Skin of body (tissue), 1 donor: ENCODE measurements at regions not wholly inside any gene's neighbourhood (a gene's known extent, or its start where the extent isn't known, plus 50 kb on each side); places are given as distances from the start of the nearest gene placed in this dataset.
A peak's percentile ranks its signal among the peaks of the same experiment; 100 is the strongest.
"Not testable (repeated sequence)": the region's sequence is repeated elsewhere in the genome, so short reads cannot be mapped to it uniquely, and the experiment has no call there.

Experiments
- DNase-seq: peaks from one replicate; lab custom pipeline; 2025; lab: John Stamatoyannopoulos, UW

DNA sequence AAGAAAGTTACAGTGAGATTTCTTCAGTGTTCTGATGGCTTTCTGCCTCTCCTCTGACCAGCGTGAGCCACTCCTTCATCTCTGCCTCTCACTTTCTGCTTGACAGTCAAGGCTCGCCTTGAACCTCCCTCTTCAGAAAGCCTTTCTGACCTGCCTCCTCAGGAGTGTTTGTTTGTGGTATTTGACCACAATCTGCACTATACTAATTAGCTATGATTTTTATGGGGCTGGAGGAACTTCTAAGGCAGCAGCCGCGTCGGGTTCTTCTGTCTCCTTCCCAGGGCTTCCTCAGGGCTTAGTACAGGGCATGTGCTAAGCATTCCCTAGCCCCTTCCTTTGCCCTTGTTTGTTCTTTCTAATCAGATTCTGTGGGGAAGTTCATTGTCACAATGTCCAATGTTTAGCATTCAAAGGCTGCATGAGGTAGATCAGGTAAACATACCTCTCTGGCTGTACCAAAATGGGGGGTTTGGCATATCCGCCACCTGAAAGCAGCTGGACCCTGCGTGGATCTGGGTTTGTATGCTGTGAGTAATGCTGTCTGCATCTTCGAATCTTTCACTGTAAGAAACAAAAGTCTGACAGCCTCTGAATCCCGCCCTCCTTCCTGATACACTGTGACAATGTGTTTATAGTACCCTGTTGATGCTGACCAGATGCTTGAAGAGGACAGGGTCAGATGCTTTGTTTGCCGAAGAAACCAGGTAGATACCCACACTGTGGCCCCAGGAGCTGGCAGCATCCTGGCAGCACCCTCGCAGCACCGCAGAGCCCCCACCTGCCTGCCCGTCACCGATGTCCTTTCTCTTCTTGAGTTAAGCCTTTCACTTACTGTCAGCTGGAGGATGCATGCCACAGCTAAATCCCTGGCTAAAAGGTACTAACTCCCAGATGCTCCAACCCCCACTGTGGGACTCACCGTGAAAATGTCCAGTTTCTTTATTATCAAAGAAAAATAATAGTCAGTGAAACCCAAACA, 260.8 kb upstream of the HDAC4 start:
- DNase-seq, result no peak

DNA sequence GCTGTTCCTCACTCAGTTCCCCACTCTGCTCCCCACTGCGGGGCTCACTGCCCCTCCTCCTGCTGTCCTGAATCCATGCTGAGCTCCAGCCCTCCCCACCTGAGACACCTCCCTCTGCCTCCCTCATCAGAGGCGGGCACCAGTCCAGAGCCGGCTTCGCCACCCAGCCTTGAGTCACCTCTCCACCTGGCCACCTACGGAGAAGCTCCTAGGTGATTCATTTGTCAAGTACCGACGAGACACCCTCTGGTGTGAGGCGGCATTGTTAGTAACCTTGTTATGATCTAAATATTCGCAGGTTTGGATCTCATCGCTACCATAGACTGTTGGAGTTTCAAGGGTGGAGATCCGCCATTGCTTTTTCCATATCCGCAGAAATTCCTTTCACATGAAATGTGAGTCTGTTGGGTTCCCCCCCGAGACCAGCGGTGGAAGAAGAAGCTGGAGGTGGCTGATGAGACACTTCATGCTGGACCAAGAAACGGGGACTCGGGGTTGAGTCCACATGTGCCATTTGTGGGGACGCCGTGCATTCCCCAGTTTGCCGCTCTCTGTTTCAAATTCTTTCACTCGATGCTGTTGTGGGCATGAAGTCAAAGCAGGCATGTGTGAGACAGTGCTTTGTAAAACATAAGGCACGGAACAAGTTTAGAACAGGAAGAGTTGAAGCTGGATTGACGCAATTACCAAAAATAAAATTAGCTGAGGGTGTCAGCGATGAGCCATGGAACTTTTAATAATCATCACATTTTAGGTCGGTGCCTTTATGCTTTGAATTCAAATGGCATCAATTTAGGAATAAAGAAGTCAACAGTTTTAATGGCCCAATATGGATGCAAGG, 259.8 kb upstream of the HDAC4 start:
- peak; percentile 81 for DNase-seq

DNA sequence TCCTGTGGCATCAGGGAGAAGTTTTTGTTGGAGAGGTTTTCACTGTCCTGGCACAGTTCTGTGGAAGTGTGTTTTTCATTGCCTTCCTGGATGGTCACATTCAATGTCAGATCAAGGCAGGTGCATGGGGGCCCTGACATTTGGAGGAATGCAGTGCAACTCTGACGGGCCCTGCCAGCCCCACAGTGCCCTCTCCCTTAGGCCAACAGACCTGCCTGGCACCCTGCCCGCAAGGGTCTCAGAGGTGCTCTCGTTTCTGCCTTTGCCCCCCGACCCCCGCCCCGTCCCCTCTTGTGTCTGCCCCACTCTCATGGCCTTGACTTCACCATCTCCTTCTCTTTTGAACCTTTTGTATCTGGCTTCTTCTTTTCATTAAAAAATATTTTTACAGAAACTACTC, 257.2 kb upstream of the HDAC4 start:
- no peak for DNase-seq

DNA sequence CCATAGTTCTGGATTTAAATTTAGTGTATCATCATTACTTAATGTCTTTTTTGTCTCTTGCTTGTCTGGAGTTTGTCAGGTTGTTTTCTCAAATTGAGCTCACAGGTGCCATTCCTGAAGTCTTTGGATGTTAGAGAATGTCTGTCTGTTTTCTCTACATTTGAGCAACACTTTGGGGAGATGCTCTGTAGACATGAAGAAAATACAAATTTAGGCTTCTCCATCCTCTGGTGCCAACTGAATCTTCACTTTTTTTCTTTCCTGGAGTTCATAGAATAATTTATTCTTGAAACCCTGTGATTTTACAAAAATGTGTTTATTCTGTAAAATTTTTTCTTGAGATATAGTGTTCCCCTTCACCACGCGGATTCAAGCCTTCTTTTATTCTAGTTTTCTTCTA, 256.4 kb upstream of the HDAC4 start:
- no peak for DNase-seq

DNA sequence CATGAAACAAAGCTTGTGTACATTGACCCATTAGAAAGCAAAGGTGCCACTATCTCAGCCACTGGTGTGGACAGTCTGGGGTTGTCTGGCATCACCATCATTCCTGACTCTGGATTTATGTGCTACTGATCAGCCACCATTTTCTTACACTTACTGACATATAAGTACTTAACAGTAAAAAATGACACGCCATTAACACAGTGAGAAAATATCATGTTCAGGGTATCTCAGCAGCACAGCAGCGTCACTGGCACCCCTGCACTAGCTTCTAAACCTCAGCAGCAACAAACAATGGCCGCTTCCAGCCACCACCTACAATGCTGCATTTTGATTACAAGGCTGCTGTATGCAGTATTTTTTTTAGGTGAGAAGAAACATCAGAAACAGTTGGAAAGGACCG, 253.4 kb upstream of the HDAC4 start:
- no peak for DNase-seq

DNA sequence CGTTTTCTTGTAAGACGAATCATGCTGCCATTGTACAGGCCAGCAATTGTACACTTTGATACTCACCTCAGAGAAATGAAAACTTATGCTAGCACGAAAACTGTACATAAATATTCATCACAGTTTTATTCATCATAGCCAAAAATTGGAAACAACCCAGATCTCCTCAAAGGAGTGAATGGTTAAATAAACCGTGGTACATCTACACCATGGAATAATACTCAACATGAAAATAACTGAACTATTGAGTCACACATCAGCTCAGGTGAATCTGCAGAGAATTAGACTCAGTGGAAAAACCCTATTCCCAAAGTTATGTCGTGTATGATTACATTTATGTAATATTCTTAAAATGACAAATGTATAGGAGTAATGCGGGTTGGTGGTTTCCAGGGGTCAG, 251.0 kb upstream of the HDAC4 start:
- DNase-seq, result no peak

DNA sequence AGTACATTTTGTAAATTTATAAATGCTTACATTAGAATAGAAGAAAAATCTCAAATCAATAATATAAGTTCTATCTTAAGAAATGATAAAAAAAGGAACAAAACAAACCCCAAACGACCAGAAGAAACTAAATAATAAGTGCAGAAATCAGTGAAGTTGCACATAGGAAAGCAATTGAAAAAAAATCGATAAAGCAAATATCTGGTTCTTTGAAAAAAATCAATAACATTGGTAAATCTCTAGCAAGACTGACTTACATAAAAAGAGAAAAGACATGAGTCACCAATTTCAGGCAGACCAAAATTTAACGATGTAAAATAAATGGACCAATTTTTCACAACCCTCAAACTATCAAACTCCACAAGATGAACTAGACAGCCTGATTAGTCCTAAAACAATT, 249.9 kb upstream of the HDAC4 start:
- no peak for DNase-seq

DNA sequence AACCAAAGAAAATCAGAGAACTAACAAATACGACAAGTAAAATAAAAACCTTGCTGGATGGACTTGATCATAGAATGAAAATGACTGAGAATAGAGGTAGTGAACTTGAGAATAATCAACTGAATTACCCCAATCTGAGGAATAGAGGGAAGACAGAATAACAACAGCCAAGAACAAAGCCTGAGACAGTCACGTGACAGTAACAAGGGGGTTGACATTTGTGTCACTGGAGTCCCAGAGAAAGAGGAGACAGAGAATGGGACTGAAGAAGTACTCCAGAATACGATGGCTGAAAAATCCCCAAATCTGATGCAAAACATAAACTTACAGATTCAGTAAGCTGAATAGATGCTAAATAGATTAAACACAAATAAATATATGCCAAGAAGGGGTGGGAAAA, 248.5 kb upstream of the HDAC4 start:
- no peak for DNase-seq

DNA sequence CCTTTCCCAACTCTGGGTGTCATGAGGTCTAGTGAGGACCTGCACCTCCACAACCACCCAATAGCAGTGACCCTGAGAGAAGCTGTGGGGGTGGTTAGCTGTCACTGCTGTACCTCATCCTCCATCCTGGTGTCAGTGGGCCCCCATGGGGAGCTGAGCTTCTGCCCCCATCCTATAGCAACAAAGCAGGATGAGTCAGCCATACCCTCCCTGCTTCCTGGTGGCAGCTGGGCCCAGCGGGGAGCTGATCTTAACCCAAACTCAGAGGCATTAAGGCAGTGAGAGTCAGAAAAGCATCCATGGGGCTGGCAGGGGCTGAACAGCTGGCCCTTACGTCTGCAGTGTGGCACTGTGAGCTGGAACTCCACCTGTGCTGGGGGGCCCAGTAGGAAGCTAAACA, 247.8 kb upstream of the HDAC4 start:
- DNase-seq, result no peak

DNA sequence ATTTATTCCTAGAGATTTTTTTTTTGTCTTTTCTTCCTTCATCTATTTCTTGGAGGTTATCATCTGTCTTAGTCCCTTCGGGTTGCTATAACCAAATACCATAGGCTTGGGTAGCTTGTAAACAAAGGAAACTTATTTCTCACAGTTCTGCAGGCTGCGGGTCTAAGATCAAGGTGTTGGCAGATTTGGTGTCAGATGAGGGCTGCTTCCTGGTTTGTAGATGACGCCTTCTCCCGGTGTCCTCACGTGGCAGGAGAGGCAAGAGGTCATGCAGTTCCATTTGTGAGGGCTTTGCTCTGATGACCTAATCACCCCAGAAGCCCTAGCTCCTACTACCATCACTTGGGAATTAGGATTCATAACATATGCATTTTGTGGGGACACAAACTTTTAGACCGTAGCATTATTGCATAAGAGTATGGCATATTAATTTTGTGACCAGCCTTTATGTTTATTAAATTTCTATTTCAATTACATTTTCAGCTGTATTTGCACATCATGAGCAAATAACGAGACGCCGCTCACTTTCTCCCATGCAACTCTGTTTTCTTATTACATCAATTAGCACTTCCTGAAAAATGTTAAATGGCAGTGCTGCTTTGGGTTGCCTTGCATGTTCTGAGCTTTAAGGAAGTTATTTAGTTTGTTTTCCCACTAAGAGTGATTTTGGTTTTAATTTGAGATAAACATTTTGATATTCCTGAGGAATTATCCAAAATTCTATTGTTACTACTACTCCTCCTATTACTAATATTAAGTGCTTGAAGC, 246.4 kb upstream of the HDAC4 start:
- no peak for DNase-seq

DNA sequence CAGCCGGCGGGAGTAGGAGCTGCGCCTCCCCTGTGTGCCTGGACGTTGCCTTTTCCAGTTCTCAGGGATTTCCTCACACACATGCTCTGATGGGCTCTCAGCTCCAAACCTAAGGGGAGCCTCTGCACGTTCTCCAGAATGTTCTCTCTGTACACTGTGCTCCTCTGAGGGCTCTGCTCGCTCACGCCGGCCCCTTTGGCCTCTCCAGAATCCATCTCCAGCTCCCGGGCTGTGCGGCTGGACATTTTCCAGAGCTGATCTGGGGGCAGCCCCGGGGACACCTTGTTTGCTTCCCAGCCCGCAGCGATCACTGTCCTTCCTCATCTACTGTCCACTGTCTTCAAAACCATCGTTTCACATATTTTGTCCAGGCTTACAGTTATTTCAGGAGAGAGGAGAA, 245.4 kb upstream of the HDAC4 start:
- DNase-seq, result no peak

DNA sequence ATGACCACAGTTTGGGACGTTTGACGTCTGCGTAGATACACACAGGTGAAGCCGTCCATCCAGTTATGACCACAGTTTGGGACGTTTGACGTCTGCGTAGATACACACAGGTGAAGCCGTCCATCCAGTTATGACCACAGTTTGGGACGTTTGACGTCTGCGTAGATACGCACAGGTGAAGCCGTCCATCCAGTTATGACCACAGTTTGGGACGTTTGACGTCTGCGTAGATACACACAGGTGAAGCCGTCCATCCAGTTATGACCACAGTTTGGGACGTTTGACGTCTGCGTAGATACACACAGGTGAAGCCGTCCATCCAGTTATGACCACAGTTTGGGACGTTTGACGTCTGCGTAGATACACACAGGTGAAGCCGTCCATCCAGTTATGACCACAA, 243.8 kb upstream of the HDAC4 start:
- not testable (repeated sequence) for DNase-seq

DNA sequence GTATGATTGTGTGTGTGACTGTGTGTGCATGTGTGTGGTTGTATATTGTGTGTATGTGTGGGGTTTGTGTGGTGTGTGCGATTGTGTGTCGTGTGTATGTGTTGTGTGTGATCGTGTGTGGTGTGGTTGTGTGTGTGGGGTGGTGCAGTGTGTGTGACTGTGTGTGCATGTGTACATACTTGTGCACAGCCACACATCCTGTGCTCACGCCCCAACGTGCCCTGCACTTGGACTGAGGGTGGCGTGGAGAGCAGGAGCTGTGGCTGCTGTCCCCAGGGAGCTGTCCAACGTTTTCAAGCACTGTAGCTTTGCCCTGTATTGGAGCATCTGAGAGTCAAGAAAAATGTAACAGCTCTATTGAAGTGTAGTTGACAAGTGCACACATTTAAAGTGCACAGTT, 243.2 kb upstream of the HDAC4 start:
- DNase-seq, result no peak

DNA sequence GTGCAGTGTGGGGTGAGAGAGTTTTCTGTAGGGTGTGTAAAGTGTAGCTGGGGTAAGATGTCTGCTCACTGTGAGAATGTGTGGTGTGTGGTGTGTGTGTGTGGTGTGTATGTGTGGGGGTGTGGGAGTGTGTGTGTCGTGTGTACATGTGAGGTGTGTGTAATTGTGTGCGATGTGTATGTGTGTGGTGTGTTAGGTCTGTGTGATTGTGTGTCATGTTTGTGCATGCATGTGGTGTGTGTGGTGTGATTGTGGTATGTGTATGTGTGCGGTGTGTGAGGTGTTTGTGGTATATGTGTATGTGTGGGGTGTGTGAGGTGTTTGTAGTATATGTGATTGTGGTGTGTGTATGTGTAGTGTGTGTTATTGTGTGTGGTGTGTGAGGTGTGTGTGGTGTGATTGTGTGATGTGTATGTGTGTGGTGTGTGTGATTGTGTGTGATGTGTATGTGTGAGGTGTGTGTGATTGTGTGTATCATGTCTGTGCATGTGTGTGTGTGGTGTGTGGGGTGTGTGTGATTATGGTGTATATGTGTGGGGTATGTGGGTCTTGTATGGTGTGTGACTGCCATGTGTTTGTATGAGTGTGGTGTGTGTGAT, 241.7 kb upstream of the HDAC4 start:
- no peak for DNase-seq

DNA sequence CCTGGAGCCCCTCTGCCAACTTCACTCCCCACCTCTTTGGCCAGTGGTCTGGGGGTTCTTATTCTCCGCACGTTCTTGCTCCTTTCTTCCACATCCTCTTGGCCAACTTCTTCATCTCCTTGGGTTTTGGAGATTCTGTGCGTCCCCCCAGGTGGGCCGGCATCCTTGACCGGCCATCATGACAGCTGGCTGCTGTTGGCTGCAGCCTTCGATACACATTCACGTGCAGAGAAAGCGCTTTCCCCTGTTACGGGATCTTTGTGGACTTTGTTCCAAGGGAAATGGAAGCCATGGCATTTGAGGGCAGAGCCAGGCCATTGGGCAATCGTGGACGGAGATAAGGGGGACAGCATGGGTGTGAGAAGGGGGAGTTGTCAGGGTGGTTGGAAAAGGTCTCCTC, 241.1 kb upstream of the HDAC4 start:
- not testable (repeated sequence) for DNase-seq

DNA sequence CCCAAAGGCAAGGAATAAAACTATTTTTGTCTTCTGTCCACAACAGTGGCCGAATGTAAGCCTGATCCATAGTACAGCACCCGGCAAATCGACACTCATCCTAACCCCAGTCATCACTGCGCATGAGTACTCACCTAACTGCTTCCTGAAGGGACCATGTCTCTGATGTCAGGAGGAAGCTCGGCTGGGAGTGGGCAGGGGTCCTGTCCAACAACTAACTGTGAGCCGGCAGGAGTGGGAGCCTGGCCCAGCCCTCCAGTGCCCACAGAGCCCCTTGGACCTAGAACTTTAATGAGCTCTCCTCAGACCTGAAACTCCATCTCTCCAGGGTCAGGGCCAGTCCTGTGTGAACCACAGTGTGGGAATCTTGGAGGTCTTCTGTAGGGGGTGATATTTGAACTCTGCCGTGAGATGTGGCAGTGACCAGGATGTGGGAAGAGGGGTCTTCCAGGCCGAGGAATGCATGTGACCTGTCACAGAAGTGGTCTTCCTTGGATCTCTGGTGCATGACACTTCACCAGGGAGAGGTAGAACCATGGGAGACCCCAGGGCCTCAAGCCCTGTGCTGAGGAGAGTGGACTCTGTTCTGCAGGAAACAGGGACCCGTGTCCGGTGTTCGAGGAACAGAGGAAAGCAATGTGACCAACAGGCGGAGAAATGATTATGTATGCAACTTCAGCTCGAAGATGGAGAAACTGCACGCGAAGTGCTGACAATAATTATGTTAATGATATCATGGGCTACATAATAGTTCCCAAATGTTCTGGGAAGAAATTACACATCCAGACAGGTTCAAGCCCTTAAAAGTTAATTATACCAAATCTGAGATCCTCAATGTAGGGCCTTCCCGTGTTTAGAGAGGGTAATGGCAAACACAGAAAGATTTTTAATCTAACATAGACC, 240.1 kb upstream of the HDAC4 start:
- DNase-seq, result peak; percentile 29

DNA sequence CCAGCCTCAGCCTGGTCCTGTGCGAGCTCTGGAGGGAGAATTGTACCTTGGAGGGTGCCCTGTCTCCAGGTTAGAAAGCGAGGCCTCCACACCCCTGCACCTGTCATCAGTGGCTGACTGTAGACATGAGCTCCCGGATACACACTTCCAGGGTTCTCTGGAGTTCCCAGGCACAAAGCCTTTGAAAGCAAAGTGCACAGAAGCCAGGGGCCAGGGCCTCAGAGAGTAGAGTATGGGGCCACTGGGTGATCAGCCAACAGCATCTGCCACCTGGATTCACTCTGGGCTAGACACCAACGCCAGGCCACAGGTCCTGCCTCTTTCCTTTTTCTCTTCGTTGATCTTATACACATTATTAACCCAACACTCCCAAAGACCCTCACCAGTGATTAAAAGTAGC, 239.4 kb upstream of the HDAC4 start:
- no peak for DNase-seq

DNA sequence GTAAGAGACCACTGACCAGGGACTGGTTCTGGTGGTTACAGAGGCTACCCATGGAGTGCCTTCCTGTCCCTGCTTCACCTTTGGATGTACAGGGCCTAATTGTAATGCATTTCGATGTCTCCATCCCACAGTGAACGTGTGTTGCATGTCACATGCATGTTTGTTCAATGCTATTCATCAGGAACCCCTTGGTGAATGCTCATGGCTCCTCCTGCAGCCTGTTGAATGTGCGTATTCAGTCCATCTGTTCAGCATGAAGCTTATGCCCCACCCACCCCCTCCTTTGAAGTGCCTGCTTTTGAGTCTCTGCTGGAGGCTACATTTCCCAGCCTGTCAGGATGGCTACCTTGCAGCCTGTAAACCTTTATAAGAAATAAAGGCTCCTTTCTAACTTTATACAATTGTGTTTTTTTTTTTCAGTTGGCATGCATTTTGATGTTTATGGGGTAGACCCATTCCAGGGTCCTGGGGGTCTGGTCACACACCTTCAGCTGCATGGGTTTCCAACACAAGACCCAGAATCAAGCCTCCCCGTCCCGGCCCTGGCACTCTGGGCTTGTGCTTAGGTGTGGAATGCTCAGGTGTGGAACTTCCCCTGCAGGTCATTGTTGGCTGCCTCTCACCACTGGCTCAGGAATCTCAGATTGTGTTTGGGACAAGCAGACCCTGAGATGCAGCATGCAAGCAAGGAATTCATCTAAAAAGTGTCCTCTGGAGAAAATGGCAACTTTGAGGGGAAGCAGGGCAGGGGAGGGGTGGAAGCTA, 238.8 kb upstream of the HDAC4 start:
- DNase-seq, result no peak

DNA sequence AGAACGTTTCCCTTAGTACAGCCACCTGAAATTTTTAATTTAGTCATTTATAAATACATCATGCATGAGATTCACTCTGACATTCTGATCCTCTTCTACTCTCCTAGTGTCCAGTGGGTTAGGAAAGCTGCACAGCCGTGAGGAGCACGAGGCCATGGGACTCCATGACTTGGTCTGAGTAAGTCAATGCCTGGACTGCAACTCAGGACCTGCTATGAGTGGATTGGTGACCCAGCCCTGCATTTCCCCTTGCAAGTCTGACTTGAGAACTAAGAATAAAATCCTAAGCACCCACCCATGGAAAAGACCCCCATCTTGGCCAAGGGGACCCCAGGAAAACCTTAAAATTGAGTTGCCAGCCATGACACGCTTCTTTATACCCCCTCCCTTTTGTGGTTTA, 237.6 kb upstream of the HDAC4 start:
- DNase-seq, result no peak

DNA sequence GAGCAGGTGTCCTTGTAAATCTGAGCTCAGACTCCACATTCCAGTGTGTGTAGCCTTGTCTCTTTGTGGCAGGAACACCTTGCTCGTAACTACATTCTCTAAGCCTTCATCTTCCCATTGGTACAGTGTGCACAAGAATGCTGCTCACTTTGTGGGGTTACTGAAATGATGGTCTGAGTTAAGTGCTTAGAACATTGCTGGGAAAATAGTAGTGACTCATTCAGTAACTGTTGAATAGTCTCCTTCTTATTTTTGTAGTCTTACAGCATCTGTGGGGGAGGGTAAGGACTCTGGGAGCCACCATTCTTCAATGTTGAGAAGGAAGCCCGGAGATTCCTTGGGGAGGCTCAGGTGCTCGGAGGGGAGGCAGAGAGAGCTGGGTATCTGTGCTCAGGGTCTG, 236.0 kb upstream of the HDAC4 start:
- DNase-seq, result no peak
